Vagina (tissue), 2 donors: ENCODE measurements at regions not wholly inside any gene's neighbourhood (a gene's known extent, or its start where the extent isn't known, plus 50 kb on each side); places are given as distances from the start of the nearest gene placed in this dataset.

ENCODE experiments used
- CTCF ChIP-seq, 3 experiments: fragments of 450-650 bp in 2 of 3; fragments of 200-600 bp in 1 of 3; sonication (generic) in 1 of 3; IDR thresholded peaks; one replicate each; pipeline ENCODE4 v1.5.1; 2017 to 2019; ENCODE audit warnings: antibody characterized with exemption in 3 of 3, mild to moderate bottlenecking in 2 of 3, moderate library complexity in 2 of 3
- POLR2A ChIP-seq, 2 donors: fragments of 450-650 bp; IDR thresholded peaks; one replicate each; pipeline ENCODE4 v1.6.1; 2017; ENCODE audit warnings: antibody characterized with exemption in 2 of 2, mild to moderate bottlenecking in 2 of 2, moderate library complexity in 2 of 2

- TF ChIP-seq POLR2A (IDR thresholded peaks at IDR 0.05) = no peak
- no peak for TF ChIP-seq CTCF (IDR thresholded peaks at IDR 0.05)
Observed at GRCh38 chr18:24954341-24954740, 397.6 kb downstream of the ZNF521 start.
